K562 (cell line): ENCODE measurements at regions not wholly inside any gene's neighbourhood (a gene's known extent, or its start where the extent isn't known, plus 50 kb on each side); places are given as distances from the start of the nearest gene placed in this dataset.

Source experiments
- NBN ChIP-seq: fragments of 450-650 bp; IDR thresholded peaks from 2 replicates; pipeline ENCODE4 v1.6.1; 2016; ENCODE audit warnings: low read depth, mild to moderate bottlenecking
- RBM34 ChIP-seq: fragments of 200-400 bp; formaldehyde crosslinking; IDR thresholded peaks from 2 replicates; pipeline ENCODE4 v1.6.1; 2018; ENCODE audit warnings: low read length, borderline replicate concordance; ENCODE audit not compliant: insufficient read depth
- RUNX1 ChIP-seq: sonication (generic); IDR thresholded peaks from 2 replicates; pipeline ENCODE4 v1.6.1; 2016; ENCODE audit warnings: antibody characterized with exemption, low read depth
- SAP30 ChIP-seq: fragments of 200-600 bp; sonication (generic); IDR thresholded peaks from 2 replicates; pipeline ENCODE4 v1.6.1; 2012; ENCODE audit warnings: borderline replicate concordance, low read depth, mild to moderate bottlenecking, moderate library complexity, low read length, control low read depth, inconsistent platforms; ENCODE audit not compliant: insufficient read depth, poor library complexity, severe bottlenecking
- SPI1 ChIP-seq: IDR thresholded peaks from 2 replicates; pipeline ENCODE4 v1.6.1; 2011; ENCODE audit warnings: low read depth, low read length, control low read depth, borderline replicate concordance
- TEAD4 ChIP-seq, 2 experiments: sonication (generic) in 1 of 2; formaldehyde crosslinking in 1 of 2; IDR thresholded peaks; 2 replicates each; pipeline versions ENCODE4 v1.6.1 to v1.8.0; 2012 to 2022; ENCODE audit warnings: borderline replicate concordance in 1 of 2, inconsistent platforms in 1 of 2, low read length in 1 of 2, mild to moderate bottlenecking in 1 of 2, missing genetic modification reagents in 1 of 2
- ZFP1 ChIP-seq: fragments of 450-650 bp; formaldehyde crosslinking; IDR thresholded peaks from 2 replicates; pipeline ENCODE4 v1.4.0; 2020; ENCODE audit warnings: mild to moderate bottlenecking, mixed read lengths
- ZFP36 ChIP-seq: fragments of 150-350 bp; IDR thresholded peaks from 2 replicates; pipeline ENCODE4 v1.6.1; 2018; ENCODE audit warnings: low read length, low read depth; ENCODE audit not compliant: partially characterized antibody
- ZZZ3 ChIP-seq: fragments of 450-650 bp; IDR thresholded peaks from 2 replicates; pipeline ENCODE4 v1.6.1; 2016; ENCODE audit warnings: antibody characterized with exemption, mild to moderate bottlenecking, moderate library complexity
- TF ChIP-seq, protein P1 (sequence below): sonication (generic); formaldehyde crosslinking; IDR thresholded peaks from 2 replicates; pipeline ENCODE4 v1.9.0; 2022; ENCODE audit warnings: mild to moderate bottlenecking, missing genetic modification reagents
- TF ChIP-seq, protein P2 (sequence below), 2 experiments: fragments of 450-650 bp in 1 of 2; sonication (generic) in 1 of 2; formaldehyde crosslinking in 1 of 2; IDR thresholded peaks in 1 of 2; conservative IDR thresholded peaks in 1 of 2; 2 replicates each; pipeline versions ENCODE4 v1.6.1 to v1.8.1; 2016 to 2023; ENCODE audit warnings: mild to moderate bottlenecking in 2 of 2, moderate library complexity in 2 of 2, inconsistent platforms in 1 of 2, missing genetic modification reagents in 1 of 2

DNA sequence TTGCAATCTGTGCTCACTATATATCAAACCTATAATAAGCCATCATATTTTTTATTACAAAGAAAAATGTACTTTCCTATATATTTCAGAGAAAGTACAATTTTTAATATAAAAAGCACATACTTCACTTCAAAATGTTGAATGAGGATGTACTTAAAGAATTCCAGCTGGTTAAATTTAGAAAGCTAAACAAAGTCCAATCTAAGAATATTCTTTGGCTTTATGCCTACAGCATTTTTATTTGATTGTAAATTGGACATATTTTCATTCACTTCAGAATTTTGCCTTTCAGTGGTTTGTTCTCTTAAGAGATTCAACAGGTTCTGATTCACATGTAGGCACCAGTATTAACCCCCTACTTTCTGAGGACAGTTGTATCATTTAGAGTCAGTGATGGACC is 533.8 kb downstream of the CAAP1 start:
- TF ChIP-seq RUNX1 (no peak), TEAD4 (IDR thresholded peaks at IDR 0.05; ENCODE audit: low read length) (no peak), TEAD4 (CRISPR knock-in tag; IDR thresholded peaks at IDR 0.05; ENCODE audit: borderline replicate concordance) (no peak), ZFP36 (no peak), NBN (no peak), ZZZ3 (no peak), ZFP1 (no peak), RBM34 (no peak), SAP30 (no peak), SPI1 (no peak)
- TF ChIP-seq, protein P1, sequence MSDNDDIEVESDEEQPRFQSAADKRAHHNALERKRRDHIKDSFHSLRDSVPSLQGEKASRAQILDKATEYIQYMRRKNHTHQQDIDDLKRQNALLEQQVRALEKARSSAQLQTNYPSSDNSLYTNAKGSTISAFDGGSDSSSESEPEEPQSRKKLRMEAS (CRISPR knock-in tag), result no peak
- TF ChIP-seq, protein P2, sequence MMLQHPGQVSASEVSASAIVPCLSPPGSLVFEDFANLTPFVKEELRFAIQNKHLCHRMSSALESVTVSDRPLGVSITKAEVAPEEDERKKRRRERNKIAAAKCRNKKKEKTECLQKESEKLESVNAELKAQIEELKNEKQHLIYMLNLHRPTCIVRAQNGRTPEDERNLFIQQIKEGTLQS (IDR thresholded peaks at IDR 0.05), result no peak
- TF ChIP-seq, protein P2 (CRISPR knock-in tag; conservative IDR thresholded peaks at IDR 0.05), result no peak
